Mammary epithelial cell (primary cell): ENCODE measurements at regions not wholly inside any gene's neighbourhood (a gene's known extent, or its start where the extent isn't known, plus 50 kb on each side); places are given as distances from the start of the nearest gene placed in this dataset.

Source experiments
- CTCF ChIP-seq, 2 donors: IDR thresholded peaks in 1 of 2; conservative IDR thresholded peaks in 1 of 2; 2 replicates each; pipeline ENCODE4 v1.5.1; 2011 to 2012; ENCODE audit warnings: inconsistent platforms in 2 of 2, low read length in 2 of 2, mild to moderate bottlenecking in 2 of 2, control low read depth in 1 of 2, low read depth in 1 of 2; ENCODE audit not compliant: insufficient read depth in 1 of 2; ENCODE audit errors: extremely low read depth in 1 of 2
- EZH2 ChIP-seq: IDR thresholded peaks from 2 replicates; pipeline ENCODE4 v1.6.1; 2012; ENCODE audit warnings: low read length, inconsistent platforms, borderline replicate concordance

- TF ChIP-seq CTCF (conservative IDR thresholded peaks at IDR 0.05 in 1 of 2, IDR thresholded peaks at IDR 0.05 in 1 of 2; ENCODE audit: extremely low read depth in 1 of 2, insufficient read depth in 1 of 2, low read depth in 1 of 2, low read length in 2 of 2) (no peak), EZH2 (no peak)
Observed at GRCh38 chr7:155231241-155231800, 66.4 kb upstream of the INSIG1 start.
